GM19324 (cell line): ENCODE measurements at regions not wholly inside any gene's neighbourhood (a gene's known extent, or its start where the extent isn't known, plus 50 kb on each side); places are given as distances from the start of the nearest gene placed in this dataset.

ENCODE experiments used
- ATAC-seq: cut with Tn5 transposase; IDR thresholded peaks from one replicate; pipeline ENCODE4 v1.9.1; 2021; ENCODE audit warnings: mild to moderate bottlenecking, moderate library complexity; ENCODE audit not compliant: unreplicated experiment, low FRiP score

GRCh38 chr10:111999205-111999914, 184.2 kb downstream of the GPAM start:
- no peak for ATAC-seq

DNA sequence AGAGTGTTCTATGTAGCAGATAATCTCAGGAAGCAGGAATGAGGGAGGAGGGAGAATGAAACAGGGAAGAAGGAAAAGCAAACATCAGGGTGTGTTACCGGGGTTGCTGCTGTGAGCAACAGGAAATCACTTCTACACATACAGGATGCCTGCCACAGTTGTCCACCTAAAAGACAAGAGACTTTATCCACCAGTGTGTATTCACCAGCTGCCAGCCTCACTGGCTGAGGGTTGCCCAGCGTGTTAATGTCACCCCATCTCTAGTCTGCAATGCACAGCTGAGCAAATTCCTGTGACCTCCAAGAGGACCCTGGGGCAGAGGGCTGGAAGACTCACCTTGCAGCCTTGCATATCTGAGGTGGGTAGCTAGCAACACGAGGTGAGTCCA, 183.7 kb downstream of the GPAM start:
- ATAC-seq: no peak

DNA sequence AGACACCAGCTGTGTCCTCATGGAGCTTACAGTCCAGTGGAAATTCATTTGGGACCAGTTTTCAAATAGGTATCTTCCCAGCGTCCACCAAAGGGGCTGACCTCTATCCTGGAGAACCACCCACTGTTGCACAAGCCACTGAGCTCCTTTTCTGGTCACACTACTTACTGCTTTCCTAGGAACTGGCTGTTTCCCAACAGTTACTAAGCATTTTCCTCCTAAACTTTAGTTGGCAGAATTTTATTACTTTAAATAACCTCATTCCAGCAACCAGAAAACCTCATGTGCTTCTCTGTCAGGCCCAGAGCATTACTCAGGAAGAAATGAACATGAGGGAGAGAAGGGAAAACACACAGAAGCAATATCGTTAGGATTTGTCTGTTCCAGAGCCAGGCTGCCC, 183.1 kb downstream of the GPAM start:
- no peak for ATAC-seq

DNA sequence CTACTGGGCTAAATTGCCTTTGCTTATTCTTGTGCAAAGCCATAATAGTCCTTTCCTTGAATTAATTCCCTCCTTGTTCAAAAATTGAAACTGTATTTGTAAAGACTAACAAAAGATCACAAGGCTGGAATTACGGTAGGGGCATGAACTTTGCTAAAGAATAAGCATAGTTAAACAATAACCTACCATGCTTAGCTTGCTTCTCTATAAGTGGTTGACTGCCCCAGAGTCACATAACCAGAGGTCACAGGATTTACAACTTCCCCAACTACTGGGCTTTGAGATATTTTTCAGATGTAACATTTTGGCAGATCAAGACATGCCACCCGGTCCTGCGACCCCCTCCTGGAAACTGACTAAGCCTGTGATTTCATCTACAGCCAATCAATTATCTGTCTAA, 181.4 kb downstream of the GPAM start:
- no peak for ATAC-seq

- ATAC-seq: no peak
Measured at GRCh38 chr10:112004075-112004474, 179.5 kb downstream of the GPAM start.

GRCh38 chr10:112005044-112005443, 178.5 kb downstream of the GPAM start:
- ATAC-seq: no peak

DNA sequence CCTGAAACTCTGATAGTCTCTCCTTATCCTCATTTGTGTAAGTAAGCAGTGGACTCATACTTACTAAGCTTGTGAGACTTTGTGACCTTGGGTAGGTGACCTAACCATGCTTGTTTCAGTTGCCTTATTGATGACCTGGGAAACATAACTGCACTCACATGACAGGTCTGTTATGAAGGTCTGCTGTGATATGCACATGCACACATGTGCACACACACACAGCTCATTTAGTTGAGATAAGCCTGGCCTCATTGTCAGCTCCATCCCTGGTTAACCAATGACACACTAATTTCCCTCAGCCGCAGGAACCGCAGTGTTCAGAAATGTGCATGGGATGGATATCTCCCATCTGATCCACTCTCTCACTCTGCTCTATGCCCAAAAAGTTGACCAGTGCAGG, 177.2 kb downstream of the GPAM start:
- ATAC-seq: no peak

DNA sequence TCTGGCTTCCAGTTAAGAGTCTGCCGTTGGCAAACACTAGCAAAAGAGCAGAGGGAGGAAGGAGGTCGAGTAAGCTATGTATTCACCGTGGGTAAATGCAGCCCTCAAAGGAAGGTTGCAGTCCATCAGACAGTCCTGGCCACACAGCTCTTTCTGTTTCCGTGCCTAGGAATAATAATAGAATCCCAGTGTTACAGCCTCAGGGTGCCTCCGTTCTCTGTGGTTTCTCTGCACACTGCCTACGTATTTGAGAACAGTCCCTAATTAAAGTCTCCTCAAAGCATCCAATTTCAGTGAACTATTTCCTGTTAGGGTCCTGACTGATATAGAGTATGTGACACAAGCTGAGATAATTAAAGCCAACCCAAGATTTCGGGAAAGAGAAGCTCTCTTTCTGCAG, 176.7 kb downstream of the GPAM start:
- no peak for ATAC-seq

- no peak for ATAC-seq
Measured at GRCh38 chr10:112022196-112022595, 161.4 kb downstream of the GPAM start.

GRCh38 chr10:112024079-112024478, 159.5 kb downstream of the GPAM start:
- ATAC-seq: no peak

GRCh38 chr10:112025228-112025627, 158.3 kb downstream of the GPAM start:
- ATAC-seq: no peak

DNA sequence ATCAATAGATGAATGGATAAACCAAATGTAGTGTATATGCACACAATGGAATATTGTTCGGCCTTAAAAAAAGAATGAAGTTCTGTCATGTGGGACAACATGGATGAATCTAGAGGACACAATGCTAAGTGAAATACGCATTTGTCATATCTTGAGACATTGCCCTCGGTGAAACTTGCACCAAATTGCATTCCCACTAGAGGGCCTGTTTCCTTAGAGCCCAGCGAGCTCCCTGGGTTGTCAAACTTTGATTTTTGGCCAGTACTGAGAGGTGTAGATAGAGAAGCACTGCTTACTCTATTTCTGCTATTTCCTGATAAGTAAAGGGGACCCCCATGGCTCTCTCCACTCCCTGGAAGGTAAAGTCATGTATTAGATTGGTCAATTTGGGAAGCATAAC, 157.1 kb downstream of the GPAM start:
- no peak for ATAC-seq

- ATAC-seq: no peak
Measured at GRCh38 chr10:112027731-112028280, 155.8 kb downstream of the GPAM start.

- no peak for ATAC-seq
Measured at GRCh38 chr10:112030431-112030830, 153.1 kb downstream of the GPAM start.

DNA sequence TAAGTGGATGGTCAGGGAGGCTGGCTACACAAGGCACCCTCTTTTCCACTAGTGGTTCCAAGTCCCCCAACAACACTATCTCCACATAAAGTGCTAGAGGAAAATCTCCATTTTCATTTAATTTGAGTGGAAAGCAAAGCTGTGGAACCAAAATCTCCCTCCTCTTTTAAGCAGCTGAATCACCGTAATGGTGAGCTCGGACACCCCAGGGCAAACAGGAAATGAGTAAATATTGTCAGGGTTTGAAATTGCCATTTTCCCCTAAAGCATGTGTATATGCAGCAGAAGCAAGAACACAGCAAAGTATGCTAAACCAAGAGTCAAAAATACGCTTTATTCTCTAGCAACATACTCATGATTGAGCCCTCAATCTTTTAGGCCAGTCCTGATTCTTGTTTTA, 143.7 kb downstream of the GPAM start:
- ATAC-seq: no peak

DNA sequence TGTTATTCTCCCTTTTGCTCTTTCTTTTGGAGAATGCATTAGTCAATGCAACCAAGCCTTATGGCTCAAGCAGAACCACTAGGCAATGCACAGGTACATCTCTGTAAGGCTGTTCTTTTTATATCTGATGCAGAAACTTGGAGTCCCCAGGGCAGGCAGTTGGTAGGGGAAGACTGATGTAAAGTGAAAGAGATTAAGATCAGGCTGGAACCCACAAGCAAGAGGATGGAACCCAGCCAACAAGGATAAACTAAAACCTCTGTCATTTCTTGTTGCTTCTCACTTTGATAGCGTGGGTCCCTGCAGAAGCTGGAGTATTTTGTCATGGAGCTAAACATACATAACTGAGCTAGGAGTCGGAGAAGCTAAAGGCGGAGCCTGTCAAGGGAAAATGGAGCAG, 142.9 kb downstream of the GPAM start:
- no peak for ATAC-seq

- ATAC-seq: no peak
Measured at GRCh38 chr10:112045938-112046337, 137.6 kb downstream of the GPAM start.

GRCh38 chr10:112047674-112048073, 135.9 kb downstream of the GPAM start:
- ATAC-seq: no peak

GRCh38 chr10:112052166-112052565, 131.4 kb downstream of the GPAM start:
- no peak for ATAC-seq

DNA sequence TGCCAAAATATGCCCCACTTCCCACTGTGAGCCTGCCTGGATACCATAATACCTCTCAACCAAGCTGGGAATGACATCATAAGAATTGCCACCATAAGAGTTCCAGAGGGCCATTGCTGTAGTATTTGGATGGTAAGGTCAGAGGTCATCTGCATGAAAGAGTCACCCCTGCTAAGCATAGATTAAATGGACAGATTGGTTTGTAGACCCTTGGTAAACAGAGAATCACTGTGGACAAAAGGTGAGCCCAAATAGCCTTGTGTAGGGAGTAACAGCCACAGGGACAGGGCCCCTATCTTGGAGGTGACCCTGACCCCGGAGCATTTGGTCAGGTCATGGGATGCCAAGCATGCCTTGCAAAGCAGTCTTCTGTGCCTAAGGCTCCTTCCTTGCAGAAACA, 129.7 kb downstream of the GPAM start:
- no peak for ATAC-seq

DNA sequence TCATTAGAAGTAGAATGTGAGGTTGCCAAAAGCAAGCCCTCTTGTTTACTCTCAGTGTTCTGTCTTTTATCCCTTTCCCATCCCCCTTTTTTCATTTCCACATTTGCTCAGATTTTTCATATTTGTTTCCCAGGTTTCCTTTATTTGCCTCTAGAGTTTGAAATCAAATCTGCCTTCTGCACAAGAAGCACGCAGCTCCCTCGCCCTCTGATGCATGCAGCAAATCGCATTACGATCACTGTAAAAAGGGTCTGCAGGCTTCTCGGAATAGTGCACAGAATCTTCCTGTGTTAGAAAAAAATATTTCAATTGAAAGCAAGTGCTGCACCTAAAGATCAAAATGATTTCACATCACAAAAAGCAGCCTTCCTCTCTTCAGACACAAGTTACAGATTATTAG, 129.0 kb downstream of the GPAM start:
- ATAC-seq: no peak

- ATAC-seq: no peak
Measured at GRCh38 chr10:112057072-112057471, 126.5 kb downstream of the GPAM start.

DNA sequence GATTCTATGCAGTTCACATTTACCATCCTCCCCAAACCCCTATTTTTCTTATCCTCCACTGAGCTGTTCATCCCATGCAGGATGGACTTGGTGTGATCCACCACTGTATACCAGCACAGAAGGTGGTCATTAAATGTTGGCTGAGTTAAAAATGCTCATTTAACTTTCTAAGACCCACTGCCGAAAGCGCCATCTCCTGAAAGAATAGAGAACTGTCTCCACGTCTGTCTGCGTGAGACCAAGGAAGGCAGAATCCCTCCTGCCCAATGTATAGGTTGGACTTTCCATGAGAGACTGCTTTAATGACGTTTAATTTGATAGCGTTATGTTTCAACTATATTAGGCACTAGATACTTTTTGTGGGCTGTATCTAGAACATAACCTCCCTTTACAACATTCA, 124.3 kb downstream of the GPAM start:
- no peak for ATAC-seq
